Colonic mucosa (tissue), 4 donors: ENCODE measurements at regions not wholly inside any gene's neighbourhood (a gene's known extent, or its start where the extent isn't known, plus 50 kb on each side); places are given as distances from the start of the nearest gene placed in this dataset.

Experiments
- DNase-seq: peaks from one replicate; pipeline ENCODE4 v3.0.0-alpha.2; 2020
- H3K27ac ChIP-seq: fragments of 200-600 bp; one replicate; pipeline ENCODE4 v1.8.0; 2021
- H3K27me3 ChIP-seq: fragments of 200-600 bp; one replicate; pipeline ENCODE4 v1.8.0; 2021
- H3K36me3 ChIP-seq: fragments of 200-600 bp; one replicate; pipeline ENCODE4 v1.8.0; 2021
- H3K4me1 ChIP-seq: fragments of 200-600 bp; one replicate; pipeline ENCODE4 v1.8.0; 2021; ENCODE audit warnings: mild to moderate bottlenecking
- H3K4me3 ChIP-seq: fragments of 200-600 bp; one replicate; pipeline ENCODE4 v1.8.0; 2021
- H3K9ac ChIP-seq, 2 donors: one replicate each; pipeline ENCODE4 v1.7.0; 2013; ENCODE audit warnings: control low read depth in 2 of 2, low read depth in 2 of 2, low read length in 2 of 2
- H3K9me3 ChIP-seq: fragments of 200-600 bp; one replicate; pipeline ENCODE4 v1.8.0; 2021
- intact Hi-C: fragments of 100-400 bp; cut with DNase I; formaldehyde crosslinking; loops from one replicate; pipeline ENCODE4 v1.14.1; 2022
- TF ChIP-seq, protein P1 (sequence below): fragments of 200-600 bp; IDR thresholded peaks from one replicate; pipeline ENCODE4 v1.8.0; 2022; ENCODE audit warnings: antibody characterized with exemption, mild to moderate bottlenecking
- donor health status: healthy.
- donor health status: DM: no; HTN: no; CAD: no.
- donor health status: DM: no; HTN: no; CAD: no.

DNA sequence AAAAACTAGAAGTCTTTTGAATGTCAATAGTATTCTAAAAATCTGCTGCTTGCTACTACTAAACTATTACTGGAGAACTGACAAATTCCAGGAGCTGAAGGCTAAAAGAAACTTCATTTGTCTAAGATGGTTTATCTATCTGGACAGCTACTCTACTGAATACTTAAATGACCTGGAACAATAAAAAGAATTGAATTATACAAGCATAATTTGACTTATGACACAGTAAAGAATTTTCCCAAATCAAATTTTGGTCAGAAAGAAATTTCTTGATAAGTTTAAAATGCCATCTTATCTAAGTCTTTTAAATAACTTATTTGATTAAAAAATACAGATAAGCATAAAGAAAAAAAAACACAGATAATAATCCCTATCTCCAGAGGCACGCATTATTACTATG is 80.2 kb upstream of the ITGA4 start:
- no peaks in the 10 kb centered on the region for H3K36me3 ChIP-seq
- H3K4me3 ChIP-seq, result no peak overlapping the region
- no peaks in the 10 kb centered on the region for H3K9me3 ChIP-seq
- TF ChIP-seq, protein P1, sequence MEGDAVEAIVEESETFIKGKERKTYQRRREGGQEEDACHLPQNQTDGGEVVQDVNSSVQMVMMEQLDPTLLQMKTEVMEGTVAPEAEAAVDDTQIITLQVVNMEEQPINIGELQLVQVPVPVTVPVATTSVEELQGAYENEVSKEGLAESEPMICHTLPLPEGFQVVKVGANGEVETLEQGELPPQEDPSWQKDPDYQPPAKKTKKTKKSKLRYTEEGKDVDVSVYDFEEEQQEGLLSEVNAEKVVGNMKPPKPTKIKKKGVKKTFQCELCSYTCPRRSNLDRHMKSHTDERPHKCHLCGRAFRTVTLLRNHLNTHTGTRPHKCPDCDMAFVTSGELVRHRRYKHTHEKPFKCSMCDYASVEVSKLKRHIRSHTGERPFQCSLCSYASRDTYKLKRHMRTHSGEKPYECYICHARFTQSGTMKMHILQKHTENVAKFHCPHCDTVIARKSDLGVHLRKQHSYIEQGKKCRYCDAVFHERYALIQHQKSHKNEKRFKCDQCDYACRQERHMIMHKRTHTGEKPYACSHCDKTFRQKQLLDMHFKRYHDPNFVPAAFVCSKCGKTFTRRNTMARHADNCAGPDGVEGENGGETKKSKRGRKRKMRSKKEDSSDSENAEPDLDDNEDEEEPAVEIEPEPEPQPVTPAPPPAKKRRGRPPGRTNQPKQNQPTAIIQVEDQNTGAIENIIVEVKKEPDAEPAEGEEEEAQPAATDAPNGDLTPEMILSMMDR, result no peak
- no peak for DNase-seq
- H3K9ac ChIP-seq, result no peak overlapping the region
- no peaks in the 10 kb centered on the region for H3K27me3 ChIP-seq
- intact Hi-C loops, result no loop called here
- no peaks in the 10 kb centered on the region for H3K4me1 ChIP-seq
- H3K27ac ChIP-seq, result no peak overlapping the region

DNA sequence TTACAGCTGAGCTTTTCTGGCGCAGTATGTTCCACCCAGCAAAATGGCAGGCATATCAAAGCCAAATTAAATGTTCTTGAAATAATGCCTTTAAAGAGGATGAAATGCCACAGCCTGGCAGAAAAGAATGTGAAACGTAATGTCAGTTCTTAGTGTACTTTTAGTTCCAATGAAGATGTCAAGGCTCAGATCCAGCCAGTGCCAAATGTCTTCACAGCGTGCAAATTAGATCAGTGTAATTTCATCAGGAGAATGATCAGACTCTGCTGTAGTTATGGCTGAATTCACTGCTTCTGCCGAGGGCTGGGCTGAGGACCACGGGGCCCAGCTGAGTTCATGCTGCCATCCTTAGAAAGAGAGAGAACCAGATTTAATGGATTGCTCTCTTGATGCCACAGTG is 78.7 kb upstream of the ITGA4 start:
- DNase-seq, result no peak
- Histone ChIP-seq H3K4me1 (no peaks in the 10 kb centered on the region), H3K9ac (no peak overlapping the region), H3K36me3 (no peaks in the 10 kb centered on the region), H3K9me3 (no peaks in the 10 kb centered on the region), H3K27me3 (no peaks in the 10 kb centered on the region), H3K27ac (no peak overlapping the region), H3K4me3 (no peak overlapping the region)
- intact Hi-C loops, result no loop called here
- TF ChIP-seq, protein P1, result no peak

DNA sequence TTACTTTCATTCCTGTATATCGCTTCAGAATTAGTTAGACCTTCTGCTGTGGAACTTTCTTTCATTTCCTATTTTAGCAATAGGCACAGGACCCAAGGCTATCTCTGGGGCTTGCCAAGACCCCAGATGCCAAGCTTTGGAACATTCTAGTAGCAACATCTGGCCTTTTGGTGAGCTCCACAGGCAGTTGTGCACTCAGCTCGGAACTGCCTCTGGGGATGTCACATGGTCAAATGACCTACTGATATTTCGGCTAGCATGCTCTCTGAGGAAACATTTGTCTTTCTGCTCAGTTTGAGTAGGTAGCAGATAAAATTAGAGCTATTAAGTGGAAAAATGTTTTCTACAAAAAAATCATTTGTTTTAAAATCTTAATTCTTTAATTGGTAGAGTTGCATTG is 76.6 kb upstream of the ITGA4 start:
- H3K9ac ChIP-seq, result no peak overlapping the region
- no peak overlapping the region for H3K4me3 ChIP-seq
- no peak for DNase-seq
- no peaks in the 10 kb centered on the region for H3K9me3 ChIP-seq
- no peaks in the 10 kb centered on the region for H3K36me3 ChIP-seq
- H3K27me3 ChIP-seq, result no peaks in the 10 kb centered on the region
- no peaks in the 10 kb centered on the region for H3K4me1 ChIP-seq
- TF ChIP-seq, protein P1, result no peak
- H3K27ac ChIP-seq, result no peak overlapping the region
- intact Hi-C loops, result no loop called here

DNA sequence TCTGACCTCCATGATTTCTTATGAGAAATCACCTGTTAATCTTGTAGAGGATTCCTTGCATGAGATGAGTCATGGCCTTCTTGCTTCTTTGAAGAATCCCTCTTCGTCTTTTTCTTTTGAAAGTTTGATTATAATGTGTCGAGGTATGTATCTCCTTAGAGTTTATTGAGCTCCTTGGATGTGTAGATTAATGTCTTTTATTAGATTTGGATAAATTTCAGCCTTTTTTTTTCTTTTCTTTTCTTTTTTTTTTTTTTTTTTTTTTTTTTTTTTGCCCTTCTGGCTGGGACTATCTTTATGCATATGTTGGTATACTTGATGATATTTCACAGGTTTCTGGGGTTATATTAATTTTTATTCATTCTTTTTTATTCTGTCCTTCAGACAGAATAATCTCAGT is 72.3 kb upstream of the ITGA4 start:
- TF ChIP-seq, protein P1, result no peak
- Histone ChIP-seq H3K36me3 (no peaks in the 10 kb centered on the region), H3K27ac (no peak overlapping the region), H3K27me3 (no peaks in the 10 kb centered on the region), H3K4me3 (no peak overlapping the region), H3K4me1 (no peaks in the 10 kb centered on the region), H3K9ac (no peak overlapping the region), H3K9me3 (no peaks in the 10 kb centered on the region)
- intact Hi-C loops, result no loop called here
- no peak for DNase-seq

DNA sequence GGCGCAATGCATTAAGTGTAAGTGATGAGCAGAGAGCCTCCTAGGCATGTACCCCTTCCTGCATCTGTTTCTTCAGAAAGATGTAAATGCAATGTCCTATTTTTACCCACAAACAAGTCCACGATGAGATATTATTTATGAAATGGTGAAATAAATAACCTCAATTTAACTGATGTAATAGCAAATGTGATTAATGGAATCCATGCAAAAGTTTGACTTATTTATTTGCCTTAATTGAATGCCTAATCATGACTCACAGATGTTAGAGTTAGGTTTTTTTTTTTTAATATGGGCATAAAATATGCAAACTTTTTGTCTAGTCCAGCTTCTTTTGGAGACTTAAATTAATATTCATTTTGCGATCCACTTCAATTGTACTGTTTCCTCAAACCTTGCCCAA is 67.7 kb upstream of the ITGA4 start:
- intact Hi-C loops, result no loop called here
- no peaks in the 10 kb centered on the region for H3K4me1 ChIP-seq
- no peaks in the 10 kb centered on the region for H3K36me3 ChIP-seq
- no peak overlapping the region for H3K4me3 ChIP-seq
- H3K27me3 ChIP-seq, result no peaks in the 10 kb centered on the region
- TF ChIP-seq, protein P1, result no peak
- H3K9ac ChIP-seq, result no peak overlapping the region
- no peaks in the 10 kb centered on the region for H3K9me3 ChIP-seq
- H3K27ac ChIP-seq, result no peak overlapping the region
- no peak for DNase-seq

DNA sequence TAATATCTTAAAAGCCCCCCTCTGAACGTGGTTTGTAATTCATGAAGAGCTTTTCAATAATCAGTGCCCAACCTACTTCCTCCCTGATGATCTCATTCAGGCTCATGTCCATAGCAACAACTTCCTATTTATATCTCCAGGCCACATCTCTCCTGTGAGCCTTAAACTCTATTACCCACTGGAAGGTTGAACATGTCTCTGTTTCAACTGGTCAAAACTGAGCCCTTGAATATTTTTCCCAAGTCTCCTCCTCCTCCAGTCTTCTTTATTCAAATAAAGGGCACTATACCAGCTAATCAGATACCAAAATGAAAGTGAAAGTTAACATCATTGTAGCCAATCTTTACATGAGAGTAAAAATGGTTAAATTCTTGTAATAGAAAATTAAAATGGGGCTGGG is 63.7 kb upstream of the ITGA4 start:
- H3K27me3 ChIP-seq, result no peaks in the 10 kb centered on the region
- no peaks in the 10 kb centered on the region for H3K9me3 ChIP-seq
- H3K4me3 ChIP-seq, result no peak overlapping the region
- no peak for DNase-seq
- H3K27ac ChIP-seq, result no peak overlapping the region
- no peaks in the 10 kb centered on the region for H3K36me3 ChIP-seq
- intact Hi-C loops, result no loop called here
- TF ChIP-seq, protein P1, result no peak
- no peak overlapping the region for H3K9ac ChIP-seq
- H3K4me1 ChIP-seq, result no peaks in the 10 kb centered on the region
